WI38 (cell line): ENCODE measurements at regions not wholly inside any gene's neighbourhood (a gene's known extent, or its start where the extent isn't known, plus 50 kb on each side); places are given as distances from the start of the nearest gene placed in this dataset.
"Not testable (repeated sequence)": the region's sequence is repeated elsewhere in the genome, so short reads cannot be mapped to it uniquely, and the experiment has no call there.

Experiments
- H3K4me3 ChIP-seq: 2 replicates; pipeline ENCODE4 v1.5.1; 2011; ENCODE audit warnings: low read depth, mild to moderate bottlenecking, control low read depth, low read length
- CTCF ChIP-seq: IDR thresholded peaks from 2 replicates; pipeline ENCODE4 v1.5.1; 2012; ENCODE audit warnings: low read depth, mild to moderate bottlenecking, control low read depth, low read length

GRCh38 chr15:37395100-37395468 is 294.7 kb upstream of the MEIS2 start:
- no peak for TF ChIP-seq CTCF

GRCh38 chr15:37397266-37398022 is 297.1 kb upstream of the MEIS2 start:
- no peak overlapping the region for H3K4me3 ChIP-seq
- no peak for TF ChIP-seq CTCF

More at GRCh38 chr15:37395100-37395468, 294.7 kb upstream of the MEIS2 start:
- H3K4me3 ChIP-seq = no peak overlapping the region

- no peak for TF ChIP-seq CTCF
- no peak overlapping the region for H3K4me3 ChIP-seq
Observed at GRCh38 chr15:37416103-37416502, 315.8 kb upstream of the MEIS2 start.

- TF ChIP-seq CTCF = no peak
- H3K4me3 ChIP-seq = no peak overlapping the region
Observed at GRCh38 chr15:37425541-37425940, 325.2 kb upstream of the MEIS2 start.

GRCh38 chr15:37427393-37427792 is 327.0 kb upstream of the MEIS2 start:
- H3K4me3 ChIP-seq = not testable (repeated sequence)

- TF ChIP-seq CTCF = no peak
- H3K4me3 ChIP-seq = no peak overlapping the region
Observed at GRCh38 chr15:37446921-37447320, 346.6 kb upstream of the MEIS2 start.

- no peak for TF ChIP-seq CTCF
- H3K4me3 ChIP-seq = no peak overlapping the region
Observed at GRCh38 chr15:37452498-37452897, 352.1 kb upstream of the MEIS2 start.

- no peak for TF ChIP-seq CTCF
- no peak overlapping the region for H3K4me3 ChIP-seq
Observed at GRCh38 chr15:37480482-37480881, 380.1 kb upstream of the MEIS2 start.
